CD14-positive monocyte (primary cell): ENCODE measurements at regions not wholly inside any gene's neighbourhood (a gene's known extent, or its start where the extent isn't known, plus 50 kb on each side); places are given as distances from the start of the nearest gene placed in this dataset.

Source experiments
- DNase-seq, 3 donors: peaks; one replicate each; pipeline ENCODE4 v3.0.0-alpha.2; 2011 to 2022
- H2AFZ ChIP-seq: 2 replicates; pipeline ENCODE4 v1.6.0; 2012; ENCODE audit warnings: mild to moderate bottlenecking, low read depth, low read length, inconsistent platforms; ENCODE audit not compliant: insufficient read depth, poor library complexity, severe bottlenecking
- H3K27ac ChIP-seq, 2 donors: 1 replicate in 1 of 2; 2 replicates in 1 of 2; pipeline ENCODE4 v1.5.1; 2012 to 2013; ENCODE audit warnings: low read length in 2 of 2, control low read depth in 1 of 2, inconsistent platforms in 1 of 2, low read depth in 1 of 2, mild to moderate bottlenecking in 1 of 2
- H3K27me3 ChIP-seq, 2 donors: one replicate each; pipeline versions ENCODE4 v1.6.0 to v1.6.1; 2011 to 2013; ENCODE audit warnings: low read length in 2 of 2; ENCODE audit not compliant: control insufficient read depth in 2 of 2, insufficient read depth in 2 of 2
- H3K36me3 ChIP-seq, 2 donors: replicated peaks in 1 of 2; 1 replicate in 1 of 2; 2 replicates in 1 of 2; pipeline versions ENCODE4 v1.5.1 to v1.6.1; 2012 to 2013; ENCODE audit warnings: low read length in 2 of 2, control low read depth in 1 of 2, inconsistent platforms in 1 of 2, mild to moderate bottlenecking in 1 of 2; ENCODE audit not compliant: insufficient read depth in 2 of 2, control insufficient read depth in 1 of 2
- H3K4me1 ChIP-seq, 2 donors: 1 replicate in 1 of 2; 2 replicates in 1 of 2; pipeline versions ENCODE4 v1.5.1 to v1.6.1; 2012 to 2013; ENCODE audit warnings: low read length in 2 of 2, control low read depth in 1 of 2, inconsistent platforms in 1 of 2, mild to moderate bottlenecking in 1 of 2, moderate library complexity in 1 of 2; ENCODE audit not compliant: insufficient read depth in 2 of 2, control insufficient read depth in 1 of 2
- H3K4me2 ChIP-seq: replicated peaks from 2 replicates; pipeline ENCODE3; 2012; ENCODE audit warnings: low read length, moderate library complexity, mild to moderate bottlenecking; ENCODE audit not compliant: poor library complexity, severe bottlenecking; ENCODE audit errors: extremely low read depth
- H3K4me3 ChIP-seq, 3 experiments: fragments of 200-600 bp in 1 of 3; sonication (generic) in 1 of 3; replicated peaks in 1 of 3; 1 replicate in 2 of 3; 2 replicates in 1 of 3; pipeline ENCODE4 v1.5.1; 2011 to 2013; ENCODE audit warnings: low read length in 3 of 3, mild to moderate bottlenecking in 3 of 3, control low read depth in 2 of 3, low read depth in 2 of 3, inconsistent platforms in 1 of 3, moderate library complexity in 1 of 3
- H3K79me2 ChIP-seq: 2 replicates; pipeline ENCODE4 v1.6.0; 2012; ENCODE audit warnings: mild to moderate bottlenecking, control low read depth, inconsistent platforms, low read length, moderate library complexity; ENCODE audit not compliant: insufficient read depth
- H3K9ac ChIP-seq: 2 replicates; pipeline ENCODE4 v1.6.0; 2017; ENCODE audit warnings: low read length, mild to moderate bottlenecking; ENCODE audit not compliant: insufficient read depth, poor library complexity, severe bottlenecking
- H3K9me3 ChIP-seq, 2 donors: replicated peaks in 1 of 2; 1 replicate in 1 of 2; 2 replicates in 1 of 2; pipeline versions ENCODE4 v1.5.1 to v1.6.1; 2012 to 2013; ENCODE audit warnings: low read length in 2 of 2, control low read depth in 1 of 2; ENCODE audit not compliant: control insufficient read depth in 1 of 2, insufficient read depth in 1 of 2
- H4K20me1 ChIP-seq: 2 replicates; pipeline ENCODE4 v1.6.0; 2012; ENCODE audit warnings: mild to moderate bottlenecking, low read length, control low read depth, moderate library complexity; ENCODE audit not compliant: insufficient read depth
- H3K27ac Mint-ChIP-seq, 7 donors: one replicate each; pipeline ENCODE4 v1.8.0; 2020; ENCODE audit warnings: mild to moderate bottlenecking in 7 of 7, mixed read lengths in 7 of 7, moderate library complexity in 6 of 7, inconsistent platforms in 2 of 7
- H3K27me3 Mint-ChIP-seq, 3 donors: one replicate each; pipeline ENCODE4 v1.8.0; 2021 to 2022; ENCODE audit warnings: low read depth in 3 of 3, mild to moderate bottlenecking in 3 of 3, mixed read lengths in 3 of 3, moderate library complexity in 3 of 3, inconsistent platforms in 1 of 3
- H3K36me3 Mint-ChIP-seq, 2 donors: one replicate each; pipeline ENCODE4 v1.8.0; 2020; ENCODE audit warnings: mixed read lengths in 2 of 2, inconsistent platforms in 1 of 2, mild to moderate bottlenecking in 1 of 2
- H3K4me1 Mint-ChIP-seq: one replicate; pipeline ENCODE4 v1.8.0; 2020; ENCODE audit warnings: mild to moderate bottlenecking, mixed read lengths
- H3K4me3 Mint-ChIP-seq, 2 donors: one replicate each; pipeline ENCODE4 v1.8.0; 2020; ENCODE audit warnings: mild to moderate bottlenecking in 2 of 2, mixed read lengths in 2 of 2, moderate library complexity in 1 of 2
- H3K9me3 Mint-ChIP-seq, 7 donors: one replicate each; pipeline ENCODE4 v1.8.0; 2020 to 2022; ENCODE audit warnings: mixed read lengths in 7 of 7, mild to moderate bottlenecking in 6 of 7, moderate library complexity in 6 of 7, inconsistent platforms in 2 of 7
- WGBS: methylation state at CpG from one replicate; pipeline ENCODE4 v1.1.5; 2013; ENCODE audit warnings: missing lambda C conversion rate; ENCODE audit not compliant: insufficient coverage; 5-methylcytosine and 5-hydroxymethylcytosine counted together
- intact Hi-C, 2 donors: fragments of 100-400 bp; cut with micrococcal nuclease; formaldehyde crosslinking; loops; one replicate each; pipeline versions ENCODE4 v1.15.0 to v1.15.1; 2023
- TF ChIP-seq, protein P1 (sequence below): fragments of 200-600 bp; IDR thresholded peaks from one replicate; pipeline ENCODE4 v1.8.0; 2022; ENCODE audit warnings: antibody characterized with exemption, mild to moderate bottlenecking

DNA sequence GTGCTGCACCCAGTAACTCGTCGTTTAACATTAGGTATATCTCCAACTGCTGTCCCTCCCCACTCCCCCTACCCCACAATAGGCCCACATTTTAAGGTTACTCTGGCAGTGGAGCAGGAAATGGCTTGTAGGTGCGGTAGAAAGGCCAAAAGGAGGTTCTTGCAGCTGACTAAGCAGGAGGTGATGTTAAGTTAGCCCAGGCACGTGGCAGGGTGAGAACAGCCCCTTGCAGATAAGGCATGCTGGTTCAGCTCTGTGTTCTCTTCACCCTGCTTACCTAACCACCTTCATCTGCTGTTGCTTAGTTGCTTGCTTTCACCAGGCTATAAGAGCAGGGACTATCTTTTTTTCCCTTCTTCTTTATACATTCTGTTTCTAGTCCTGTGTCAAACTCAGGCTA, 1082.8 kb upstream of the RBFOX1 start:
- Mint-ChIP-seq H3K4me3 (no peak overlapping the region), H3K4me1 (no peaks in the 10 kb centered on the region), H3K9me3 (peaks cover 0 to 13% (median 2%) of the 10 kb centered on the region in 7 donors), H3K27ac (no peak overlapping the region), H3K27me3 (peaks cover 0 to 1% (median 0%) of the 10 kb centered on the region in 3 donors), H3K36me3 (no peaks in the 10 kb centered on the region)
- TF ChIP-seq, protein P1, sequence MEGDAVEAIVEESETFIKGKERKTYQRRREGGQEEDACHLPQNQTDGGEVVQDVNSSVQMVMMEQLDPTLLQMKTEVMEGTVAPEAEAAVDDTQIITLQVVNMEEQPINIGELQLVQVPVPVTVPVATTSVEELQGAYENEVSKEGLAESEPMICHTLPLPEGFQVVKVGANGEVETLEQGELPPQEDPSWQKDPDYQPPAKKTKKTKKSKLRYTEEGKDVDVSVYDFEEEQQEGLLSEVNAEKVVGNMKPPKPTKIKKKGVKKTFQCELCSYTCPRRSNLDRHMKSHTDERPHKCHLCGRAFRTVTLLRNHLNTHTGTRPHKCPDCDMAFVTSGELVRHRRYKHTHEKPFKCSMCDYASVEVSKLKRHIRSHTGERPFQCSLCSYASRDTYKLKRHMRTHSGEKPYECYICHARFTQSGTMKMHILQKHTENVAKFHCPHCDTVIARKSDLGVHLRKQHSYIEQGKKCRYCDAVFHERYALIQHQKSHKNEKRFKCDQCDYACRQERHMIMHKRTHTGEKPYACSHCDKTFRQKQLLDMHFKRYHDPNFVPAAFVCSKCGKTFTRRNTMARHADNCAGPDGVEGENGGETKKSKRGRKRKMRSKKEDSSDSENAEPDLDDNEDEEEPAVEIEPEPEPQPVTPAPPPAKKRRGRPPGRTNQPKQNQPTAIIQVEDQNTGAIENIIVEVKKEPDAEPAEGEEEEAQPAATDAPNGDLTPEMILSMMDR: no peak
- Histone ChIP-seq H2AFZ (no peak overlapping the region), H3K4me1 (no peaks in the 10 kb centered on the region), H3K4me3 (no peak overlapping the region), H3K79me2 (no peaks in the 10 kb centered on the region), H3K36me3 (no peaks in the 10 kb centered on the region), H3K27ac (no peak overlapping the region), H4K20me1 (no peaks in the 10 kb centered on the region), H3K9me3 (peaks cover 4 to 14% of the 10 kb centered on the region in 2 donors), H3K9ac (no peak overlapping the region), H3K4me2 (no peak overlapping the region), H3K27me3 (no peaks in the 10 kb centered on the region)
- DNase-seq: no peak
- intact Hi-C loops: no loop called here
- WGBS: 17% methylated on average over 2 of the region's 4 CpGs

DNA sequence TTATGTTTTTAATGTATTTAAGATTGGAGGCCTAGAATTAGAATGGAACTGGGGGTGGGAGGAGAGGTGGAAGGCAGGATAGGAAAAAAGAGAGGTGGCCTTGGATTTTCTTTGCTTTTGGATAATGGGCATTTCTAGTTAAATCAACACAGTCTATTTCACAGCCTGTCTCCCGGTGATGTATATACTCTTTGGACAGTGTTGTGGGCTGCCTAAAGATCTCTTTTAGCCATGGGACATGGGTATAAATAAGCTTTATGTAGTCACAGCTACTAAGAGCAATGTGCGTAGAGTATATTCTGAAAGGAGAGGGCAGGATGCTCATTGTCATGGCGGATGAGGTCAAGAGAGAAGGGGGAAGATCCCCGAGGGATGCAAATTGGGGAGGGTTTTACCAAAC, 1084.4 kb upstream of the RBFOX1 start:
- intact Hi-C loops: no loop called here
- Histone ChIP-seq H3K79me2 (no peaks in the 10 kb centered on the region), H3K36me3 (no peaks in the 10 kb centered on the region), H4K20me1 (no peaks in the 10 kb centered on the region), H3K4me1 (no peaks in the 10 kb centered on the region), H2AFZ (no peak overlapping the region), H3K4me2 (no peak overlapping the region), H3K9ac (no peak overlapping the region), H3K27me3 (no peaks in the 10 kb centered on the region), H3K27ac (no peak overlapping the region), H3K9me3 (peaks cover 9 to 14% of the 10 kb centered on the region in 2 donors), H3K4me3 (no peak overlapping the region)
- Mint-ChIP-seq H3K9me3 (peaks cover 0 to 10% (median 3%) of the 10 kb centered on the region in 7 donors), H3K4me1 (no peaks in the 10 kb centered on the region), H3K36me3 (no peaks in the 10 kb centered on the region), H3K27me3 (peaks cover 0 to 1% (median 0%) of the 10 kb centered on the region in 3 donors), H3K27ac (no peak overlapping the region), H3K4me3 (no peak overlapping the region)
- TF ChIP-seq, protein P1: no peak
- 100% methylated on average over 1 of the region's 4 CpGs for WGBS
- no peak for DNase-seq
